Activated T-cell treated with anti-CD3 and anti-CD28 coated beads for 24 hours (primary cell): ENCODE measurements at regions not wholly inside any gene's neighbourhood (a gene's known extent, or its start where the extent isn't known, plus 50 kb on each side); places are given as distances from the start of the nearest gene placed in this dataset.

Source experiments
- DNase-seq: peaks from one replicate; pipeline ENCODE4 v3.0.0-alpha.2; 2020; ENCODE audit warnings: low read depth

DNA sequence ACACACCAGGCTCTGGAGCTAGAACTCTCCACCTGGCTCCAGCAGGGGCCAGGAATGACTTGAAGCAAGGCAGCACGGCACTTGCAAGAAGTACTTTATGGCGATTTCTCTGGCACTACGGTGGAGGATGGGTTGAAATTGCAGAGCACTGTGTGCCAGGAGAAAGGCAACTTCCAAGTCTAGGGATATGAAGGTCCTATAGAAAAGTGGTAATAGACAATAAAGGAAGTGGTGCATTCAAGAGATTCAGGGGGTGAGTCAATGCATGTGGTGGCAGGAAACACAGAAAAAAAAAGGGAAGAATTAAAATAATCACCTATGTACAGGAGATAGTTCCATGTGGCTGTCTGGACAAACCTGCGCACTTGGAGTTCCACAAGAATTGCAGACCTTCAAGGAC, 240.3 kb upstream of the DYNLRB2 start:
- DNase-seq, result no peak

DNA sequence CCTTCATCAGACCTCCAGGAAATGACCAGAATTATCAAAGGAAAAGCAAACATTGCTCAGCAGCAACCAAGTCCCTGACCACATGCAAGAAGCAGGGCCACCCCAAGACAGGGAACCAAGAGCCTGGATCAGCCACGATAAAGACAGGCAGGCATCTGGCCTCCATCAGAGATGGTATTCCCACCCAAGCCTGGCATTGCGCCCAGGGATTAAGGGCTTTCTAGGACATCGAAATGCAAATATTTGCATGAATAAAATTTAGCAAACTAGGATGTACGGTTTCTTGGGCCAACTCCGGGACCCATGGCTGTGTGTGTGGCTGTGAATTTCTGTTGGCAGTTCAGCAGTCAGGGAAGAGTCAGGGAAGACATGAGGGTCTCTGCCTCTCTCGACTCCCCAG, 241.4 kb upstream of the DYNLRB2 start:
- no peak for DNase-seq

DNA sequence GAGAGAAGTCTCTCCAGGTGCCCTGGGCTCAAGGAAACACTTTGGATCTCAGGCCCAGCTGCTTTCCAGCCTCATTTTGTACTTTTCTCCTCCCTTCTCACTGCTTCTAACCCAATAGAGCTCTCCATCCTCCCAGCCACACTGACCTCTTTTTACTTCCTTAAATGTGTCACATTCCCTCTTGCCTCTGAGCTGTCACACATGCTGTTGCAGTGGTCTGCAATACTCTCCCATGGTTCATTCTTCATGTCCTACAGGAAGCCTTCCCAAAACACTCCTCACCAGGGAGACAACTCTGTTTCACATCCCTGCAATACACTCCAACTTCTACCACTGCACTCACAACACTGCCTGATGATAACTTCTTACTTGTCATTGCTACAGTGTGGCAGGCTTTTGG, 242.1 kb upstream of the DYNLRB2 start:
- no peak for DNase-seq

DNA sequence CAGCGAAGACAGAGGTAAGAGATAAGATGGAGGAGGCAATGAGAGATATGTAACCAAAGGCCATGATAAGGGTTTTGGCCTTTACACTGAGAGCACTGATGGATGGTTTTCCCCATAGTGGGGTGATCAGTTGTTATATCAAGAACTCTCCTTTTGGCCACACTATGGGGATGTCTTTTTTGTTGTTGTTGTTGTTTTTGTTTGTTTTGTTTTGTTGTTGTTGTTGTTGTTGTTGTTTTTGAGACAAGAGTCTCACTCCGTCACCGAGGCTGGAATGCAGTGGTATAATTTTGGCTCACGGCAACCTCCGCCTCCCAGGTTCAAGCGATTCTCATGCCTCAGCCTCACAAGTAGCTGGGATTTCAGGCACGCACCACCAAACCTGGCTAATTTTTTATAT, 244.8 kb upstream of the DYNLRB2 start:
- DNase-seq, result no peak

DNA sequence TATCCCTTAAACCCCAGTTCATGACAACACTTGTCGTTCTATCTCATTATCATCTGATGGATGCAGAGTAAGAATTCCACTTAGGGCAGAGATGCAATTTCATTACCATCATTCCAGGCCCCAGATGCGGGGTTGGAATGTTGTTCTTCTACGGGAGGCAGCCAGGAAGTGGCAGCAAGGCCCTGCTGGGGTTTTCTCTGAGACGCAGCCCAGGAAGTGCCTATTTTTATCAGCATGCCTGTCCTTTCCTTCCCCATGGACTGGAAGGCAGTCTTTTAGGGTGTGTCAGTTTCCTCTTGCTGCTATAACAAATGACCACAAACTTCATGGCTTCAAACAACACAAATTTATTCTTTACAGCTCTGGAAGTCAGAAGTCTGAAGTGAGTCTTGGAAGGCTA, 246.6 kb upstream of the DYNLRB2 start:
- DNase-seq, result no peak

DNA sequence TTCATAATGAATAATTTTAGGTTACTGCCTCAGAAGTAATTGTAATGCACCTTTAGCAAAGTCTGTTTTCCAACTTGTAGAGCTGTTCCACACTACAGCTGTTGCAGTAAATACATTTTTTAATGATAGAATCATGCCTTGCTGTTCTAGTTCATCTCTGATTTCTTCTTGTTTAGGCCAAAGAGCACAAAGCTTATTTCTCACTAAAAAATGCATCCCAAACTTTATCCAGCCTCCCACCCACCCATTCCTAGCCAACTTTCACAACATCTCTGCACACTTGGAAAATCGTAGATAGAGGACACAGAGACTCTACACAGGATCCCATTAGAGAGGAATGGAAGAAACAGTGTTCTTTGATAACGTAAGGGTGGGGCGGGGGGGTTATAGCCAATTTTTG, 252.2 kb upstream of the DYNLRB2 start:
- DNase-seq, result no peak

DNA sequence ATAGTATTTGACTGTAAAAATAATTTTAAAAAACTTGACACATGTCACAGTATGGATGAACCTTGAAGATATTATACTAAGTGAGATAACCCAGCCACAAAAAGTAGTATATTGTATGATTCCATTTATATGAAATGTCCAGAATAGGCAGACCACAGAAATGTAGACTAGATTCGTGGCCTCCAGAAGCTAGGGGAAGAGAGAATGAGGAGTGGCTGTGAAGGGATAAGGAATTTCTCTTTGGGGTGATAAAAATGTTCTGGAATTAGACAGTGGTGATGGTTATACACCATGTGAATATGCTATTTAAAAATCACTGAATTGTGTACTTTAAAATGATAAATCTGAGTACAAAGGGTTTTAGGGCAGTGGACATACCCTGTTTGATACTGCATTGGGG, 253.1 kb upstream of the DYNLRB2 start:
- no peak for DNase-seq

DNA sequence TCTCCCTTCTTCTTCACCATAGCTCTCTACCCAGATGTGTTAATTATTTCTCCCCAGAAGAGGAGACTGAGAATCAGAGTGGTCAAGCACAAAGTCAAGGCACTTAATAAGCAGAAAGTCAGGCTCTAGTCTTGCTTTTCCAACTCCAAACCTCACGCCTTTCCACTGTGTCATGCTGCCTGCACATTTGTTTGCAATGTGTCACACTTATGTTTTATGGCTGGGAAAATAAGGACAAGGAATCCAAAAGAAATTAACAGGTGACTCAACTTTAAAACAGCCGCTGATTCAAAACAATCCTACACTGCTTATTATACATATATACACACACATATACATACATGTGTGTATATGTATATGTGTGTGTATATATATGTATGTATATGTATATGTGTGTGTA, 255.7 kb upstream of the DYNLRB2 start:
- DNase-seq, result no peak

DNA sequence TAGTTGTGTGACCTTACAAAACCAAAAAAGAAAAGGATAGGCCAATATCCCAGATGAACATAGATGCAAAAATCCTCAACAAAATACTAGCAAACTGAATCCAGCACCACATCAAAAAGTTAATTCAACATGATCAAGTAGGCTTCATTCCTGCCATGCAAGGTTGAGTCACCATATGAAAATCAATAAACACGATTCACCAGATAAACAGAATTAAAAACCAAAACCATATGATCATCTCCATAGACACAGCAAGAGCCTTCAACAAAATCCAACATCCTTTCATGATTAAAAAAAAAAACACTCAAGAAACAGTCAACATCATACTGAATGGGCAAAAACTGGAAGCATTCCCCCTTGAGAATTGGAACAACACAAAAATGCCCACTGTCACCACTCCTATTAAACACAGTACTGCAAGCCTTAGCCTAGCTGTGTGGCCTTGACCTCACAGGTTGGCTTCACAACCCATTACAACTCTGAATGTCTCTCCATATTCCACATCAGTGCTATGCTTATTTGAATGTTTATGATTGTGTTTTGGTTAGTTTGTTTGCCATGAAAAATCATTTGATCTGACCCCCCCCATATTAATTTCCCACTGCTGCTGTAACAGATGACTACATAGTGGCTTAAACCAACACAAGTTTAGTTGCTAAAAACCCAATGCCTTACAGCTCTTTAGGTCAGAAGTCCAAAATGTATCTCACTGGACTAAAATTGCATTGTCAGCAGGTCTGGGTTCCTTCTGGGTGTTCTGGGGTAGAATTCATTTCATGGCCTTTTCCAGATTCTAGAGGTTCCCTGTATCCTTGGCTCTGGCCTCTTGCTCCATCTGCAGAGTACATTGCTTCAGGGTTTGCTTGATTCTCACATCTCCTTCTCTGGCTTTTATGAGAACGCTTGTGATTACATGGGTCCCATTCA, 257.1 kb upstream of the DYNLRB2 start:
- DNase-seq, result no peak

DNA sequence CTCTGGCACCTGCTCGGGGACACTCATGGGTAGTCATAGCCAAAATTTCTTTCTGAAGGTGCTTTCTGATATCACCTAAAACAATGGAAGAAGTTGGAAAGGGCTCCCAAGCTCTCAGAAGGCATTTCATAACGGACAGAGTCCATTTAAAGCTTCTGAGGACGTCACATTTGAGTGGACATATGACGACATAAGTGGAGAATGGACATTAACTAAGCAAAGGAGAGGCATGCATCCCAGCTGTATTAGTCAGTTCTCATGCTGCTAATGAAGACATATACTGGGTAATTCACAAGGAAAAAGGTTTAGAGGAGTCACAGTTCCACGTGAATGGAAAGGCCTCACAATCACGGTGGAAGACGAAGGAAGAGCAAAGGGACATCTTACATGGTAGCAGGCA, 260.2 kb upstream of the DYNLRB2 start:
- no peak for DNase-seq

DNA sequence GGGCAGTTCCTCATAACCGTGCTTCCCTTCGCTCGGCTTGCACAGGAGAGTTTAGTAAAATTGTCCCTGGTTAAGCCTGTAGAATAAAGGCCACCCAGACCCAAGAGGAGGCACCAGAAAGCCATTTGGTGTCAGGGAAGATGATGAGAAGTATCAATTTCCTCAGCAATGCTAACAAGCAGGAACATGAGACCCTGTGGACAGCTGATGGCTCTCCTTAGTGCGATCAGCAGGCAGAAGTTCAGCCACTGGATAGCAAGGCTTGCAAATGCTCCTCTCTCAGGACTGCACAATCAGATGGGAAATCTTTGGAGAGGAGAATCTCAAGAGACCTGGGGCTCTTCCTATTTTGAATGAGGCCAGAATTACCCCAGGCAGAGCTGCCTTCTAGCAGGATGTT, 261.1 kb upstream of the DYNLRB2 start:
- no peak for DNase-seq

DNA sequence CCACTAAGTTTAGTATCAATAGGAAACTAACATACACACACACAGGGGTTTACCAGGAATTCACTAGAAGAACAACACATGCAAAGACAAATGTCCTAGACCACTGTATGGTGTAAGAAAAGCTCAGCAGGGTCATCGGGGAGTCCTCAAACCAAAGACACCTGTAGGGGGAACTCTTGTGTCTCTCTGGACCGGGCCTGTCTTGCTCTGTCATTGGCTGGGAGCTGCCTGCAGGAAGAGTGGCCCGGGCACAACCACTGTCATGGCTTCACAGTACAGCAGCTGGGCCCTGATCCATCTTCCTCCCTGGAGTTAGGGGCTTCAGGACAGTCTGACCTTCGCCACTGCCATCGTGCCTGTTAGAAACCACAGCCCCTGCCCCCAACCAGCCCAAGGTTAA, 263.6 kb upstream of the DYNLRB2 start:
- no peak for DNase-seq

DNA sequence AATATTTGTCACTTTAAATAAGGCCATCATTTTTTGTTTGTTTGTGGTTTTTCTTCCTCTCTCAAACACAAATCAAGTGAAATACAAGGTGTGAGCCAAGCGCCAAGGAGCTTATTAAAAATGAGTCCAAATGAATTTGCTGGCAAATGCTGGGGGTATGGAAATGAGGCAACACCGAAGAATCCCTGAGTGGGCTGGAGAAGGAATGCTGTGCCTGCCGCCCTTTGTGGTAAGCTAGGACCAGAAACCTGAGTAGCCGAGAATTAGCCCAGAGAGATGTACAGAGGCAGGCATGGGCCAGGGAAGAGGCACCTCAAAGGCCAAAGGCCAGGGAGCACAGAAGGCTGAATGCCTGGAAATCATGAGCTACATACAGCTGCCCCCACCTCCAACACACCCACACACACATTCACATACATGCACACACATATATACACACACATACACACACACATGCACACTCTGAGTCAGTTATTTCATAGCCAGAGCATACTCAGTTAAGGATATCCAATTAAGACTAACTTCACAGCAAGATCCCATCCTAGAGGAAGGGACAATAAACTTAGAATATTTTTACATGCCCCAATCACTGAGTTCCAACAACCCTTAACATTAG, 266.1 kb upstream of the DYNLRB2 start:
- DNase-seq, result no peak

DNA sequence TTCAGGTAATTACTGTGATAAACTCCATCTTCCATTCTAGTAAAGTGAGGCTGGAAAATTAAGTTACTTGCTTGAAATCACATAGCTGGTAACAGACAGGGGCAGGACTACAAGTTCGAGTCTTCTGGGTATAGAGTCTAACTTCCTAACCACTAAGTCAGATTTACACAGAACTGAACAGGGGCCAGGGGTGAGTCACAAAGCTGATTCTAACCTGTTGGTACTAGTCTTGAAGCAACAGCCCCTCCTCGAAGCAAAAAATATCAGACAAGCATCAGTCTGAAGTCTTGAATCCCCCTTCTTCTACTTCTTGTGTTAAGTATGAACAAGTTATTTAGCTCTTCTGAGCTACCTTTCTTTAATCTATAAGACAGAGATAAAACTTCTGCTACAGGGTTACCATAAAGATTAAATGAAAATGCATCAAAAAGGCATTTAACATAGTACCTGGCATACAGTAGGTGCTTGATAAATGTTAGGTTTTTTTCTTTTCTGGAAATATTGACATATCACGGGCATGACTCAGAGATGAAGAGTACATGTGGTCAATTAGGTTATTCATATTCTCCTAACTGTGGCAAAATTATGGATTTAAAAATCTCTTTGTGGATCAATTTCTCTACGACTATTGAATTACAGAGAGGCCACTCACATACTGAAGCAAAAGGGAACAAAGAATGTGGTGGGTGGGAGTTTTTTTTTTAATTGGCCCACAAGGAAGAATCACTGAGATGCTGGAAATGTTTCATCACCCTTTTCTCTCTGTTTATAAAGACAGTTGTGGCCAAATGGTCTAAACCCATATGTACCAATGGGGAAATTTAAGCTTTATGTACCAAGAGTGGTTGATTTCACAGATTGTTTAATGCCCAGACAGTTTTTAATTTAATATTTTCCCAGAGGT, 266.9 kb upstream of the DYNLRB2 start:
- no peak for DNase-seq

DNA sequence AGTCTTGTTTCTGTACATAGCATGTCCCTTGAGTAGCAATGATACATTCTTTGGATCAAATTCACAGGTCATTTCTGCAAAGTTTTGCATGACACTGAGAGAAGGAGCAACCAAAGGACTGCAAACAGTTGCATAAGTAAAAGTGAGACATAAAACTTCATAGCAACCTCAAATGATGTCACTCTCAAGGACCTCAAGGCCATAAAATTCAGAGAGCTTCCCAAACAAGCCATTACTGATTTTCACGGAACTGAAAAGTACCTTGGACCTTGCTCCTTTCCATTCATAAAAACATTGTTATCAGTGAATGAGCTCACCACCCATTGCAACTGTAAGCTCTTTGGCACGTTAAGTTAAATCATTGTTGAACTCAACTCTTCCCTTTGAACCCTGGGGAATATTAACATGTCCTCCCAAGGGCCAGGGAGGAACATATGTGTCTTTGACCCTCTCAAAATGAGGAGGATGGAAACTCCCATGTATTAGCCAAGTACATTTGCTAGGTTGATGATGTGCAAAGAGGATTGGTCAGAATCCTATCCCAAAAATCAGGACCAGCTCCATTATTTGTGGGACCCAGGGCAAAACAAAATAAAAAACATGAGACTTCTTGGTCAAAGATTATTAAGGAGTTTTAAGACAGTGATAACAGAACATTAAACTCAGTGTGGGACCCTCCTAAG, 275.0 kb upstream of the DYNLRB2 start:
- no peak for DNase-seq

DNA sequence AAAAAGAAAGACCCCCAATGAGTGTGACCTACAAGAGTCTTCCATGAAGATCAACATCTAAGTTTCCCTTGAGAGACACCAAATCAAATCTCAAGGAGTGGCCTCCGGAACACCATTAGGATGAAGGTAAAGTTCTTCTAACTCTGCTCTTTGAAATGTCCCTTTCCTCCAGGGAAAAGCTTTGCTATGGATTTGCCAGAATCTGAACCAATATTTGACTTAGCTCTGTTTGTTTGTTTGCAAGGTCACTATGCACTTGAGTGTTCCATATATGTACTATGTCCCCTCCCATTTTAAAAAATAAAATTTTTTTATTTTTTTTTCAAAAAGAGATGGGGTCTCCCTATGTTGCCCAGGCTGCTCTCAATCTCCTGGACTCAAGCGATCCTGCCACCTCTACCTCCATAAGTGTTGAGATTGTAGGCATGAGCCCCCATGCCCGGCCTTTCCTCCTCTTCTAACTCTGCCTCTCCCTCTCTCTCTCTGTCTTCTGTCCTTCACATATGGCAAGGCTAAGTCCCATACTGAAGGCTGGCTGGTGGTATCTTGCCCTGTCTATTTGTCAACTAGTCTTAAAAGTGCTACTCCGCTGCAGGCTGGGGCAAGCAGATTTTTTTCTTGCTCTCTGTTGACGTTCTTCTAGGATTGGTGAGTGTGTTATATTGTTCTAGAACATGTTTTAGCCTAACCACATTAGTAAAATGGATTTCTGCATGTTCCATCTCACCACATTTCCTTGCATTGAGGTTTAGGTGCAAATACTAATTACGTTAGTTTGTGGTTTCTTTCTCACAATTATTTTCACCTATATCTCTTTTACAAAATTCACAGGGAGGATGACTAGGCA, 276.7 kb upstream of the DYNLRB2 start:
- DNase-seq, result no peak

DNA sequence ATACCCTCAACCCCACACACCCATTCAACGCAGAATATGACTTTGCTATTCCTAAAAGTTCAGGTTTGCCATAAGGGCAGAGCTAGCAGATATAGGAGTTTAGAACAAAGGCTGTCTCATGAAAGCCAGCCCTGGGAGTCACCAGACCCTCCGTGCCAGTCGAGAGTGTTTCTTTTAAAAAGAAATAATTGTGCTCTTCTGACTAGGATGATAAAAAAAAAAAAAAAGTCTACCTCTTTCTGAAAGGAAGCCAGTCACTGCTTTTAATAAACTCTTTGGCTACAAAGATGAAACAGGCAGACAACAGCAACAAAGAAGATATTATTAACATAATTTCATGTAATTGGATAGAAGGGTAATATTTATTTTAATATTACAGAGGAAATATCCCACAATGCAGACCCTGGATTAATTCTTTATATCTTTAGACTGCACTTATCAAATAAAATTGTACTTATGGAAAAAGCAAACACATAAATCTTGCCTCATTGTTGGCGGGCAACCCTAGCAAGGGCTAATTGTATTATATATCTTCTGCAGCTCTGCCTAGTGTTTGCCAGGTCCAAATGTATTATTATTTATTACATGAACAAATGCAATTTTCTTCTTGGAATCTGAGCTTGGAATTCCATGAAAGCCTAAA, 277.5 kb upstream of the DYNLRB2 start:
- no peak for DNase-seq

DNA sequence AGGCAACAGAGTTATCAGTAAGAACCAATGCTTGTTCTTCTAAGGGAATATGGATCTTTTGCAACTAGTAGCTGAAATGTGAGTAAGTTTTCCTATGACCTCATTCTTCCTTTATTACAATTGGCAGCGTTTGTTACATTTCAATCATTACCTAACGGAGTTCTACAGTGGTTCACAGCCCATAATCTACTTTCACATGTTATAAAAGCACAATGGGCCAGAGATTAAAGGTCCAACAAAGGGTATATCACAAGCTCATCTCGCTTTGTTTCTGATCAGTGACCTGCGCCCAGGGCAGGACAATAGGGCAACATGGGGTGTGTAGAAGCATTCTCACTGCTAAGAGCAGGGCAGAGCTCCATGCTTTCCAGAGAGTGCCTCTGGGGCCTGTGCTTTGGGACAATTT, 279.9 kb upstream of the DYNLRB2 start:
- DNase-seq, result no peak

DNA sequence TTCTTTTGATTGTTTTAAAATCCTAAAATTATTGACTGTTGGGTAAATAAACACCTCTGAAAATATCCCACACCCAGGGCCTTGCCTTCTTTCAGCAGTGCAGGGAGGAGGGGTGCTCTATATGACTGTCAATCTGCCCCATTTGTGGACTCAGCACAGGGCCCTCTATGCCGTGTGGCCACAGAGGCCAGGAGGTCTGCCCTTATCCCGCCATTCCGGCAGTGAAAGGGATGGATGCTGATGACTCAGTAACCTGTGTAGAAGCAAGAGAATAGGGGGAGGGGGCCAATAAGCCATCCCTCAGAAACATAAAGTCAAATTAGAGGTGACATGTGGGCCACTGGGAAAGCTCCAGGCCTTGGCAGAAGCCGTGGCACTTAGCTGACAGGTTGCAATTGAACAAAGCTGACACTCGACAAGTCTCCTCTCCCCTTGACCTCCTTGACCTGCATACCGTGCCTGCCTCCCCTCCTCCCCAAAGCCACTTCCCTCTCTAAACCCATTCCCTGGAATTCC, 281.4 kb upstream of the DYNLRB2 start:
- DNase-seq, result no peak

DNA sequence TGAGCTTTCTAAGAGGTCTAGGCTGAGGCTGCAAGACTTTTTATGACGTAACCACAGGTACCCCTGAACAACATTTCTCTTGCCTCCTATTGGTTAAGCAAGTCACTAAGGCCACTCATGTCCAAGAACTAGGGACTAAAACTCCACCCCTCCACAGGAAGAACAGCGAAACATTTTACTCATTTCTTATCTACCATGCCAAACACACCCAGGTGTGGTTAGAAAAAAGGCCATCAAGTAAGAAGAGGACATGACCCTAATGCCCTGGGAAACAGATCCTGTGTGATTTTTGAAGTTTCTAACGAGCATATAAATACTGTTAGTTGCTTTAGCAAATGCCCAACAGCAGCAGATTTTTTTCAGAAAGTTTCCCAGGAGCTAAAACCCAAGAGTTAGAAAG, 282.4 kb upstream of the DYNLRB2 start:
- no peak for DNase-seq
